B cell (primary cell): ENCODE measurements at regions not wholly inside any gene's neighbourhood (a gene's known extent, or its start where the extent isn't known, plus 50 kb on each side); places are given as distances from the start of the nearest gene placed in this dataset.

Experiments
- ATAC-seq: fragments of 200-7000 bp; cut with Tn5 transposase; one replicate; pipeline ENCODE4 v1.10.0; 2021; ENCODE audit warnings: low read depth, mild to moderate bottlenecking, moderate number of reproducible peaks, moderate library complexity
- CTCF ChIA-PET: fragments of 350-600 bp; sonication (Branson Sonifier 250); formaldehyde crosslinking; loops from one replicate; lab custom pipeline; 2021; ENCODE audit warnings: antibody characterized with exemption, inconsistent platforms; lab: Charles Lee
- POLR2A ChIA-PET: fragments of 350-600 bp; sonication (Branson Sonifier 250); formaldehyde crosslinking; loops from one replicate; lab custom pipeline; 2021; ENCODE audit warnings: antibody characterized with exemption; lab: Charles Lee
- DNase-seq: peaks from one replicate; pipeline ENCODE4 v3.0.0; 2013
- H2AFZ ChIP-seq: 2 replicates; pipeline ENCODE4 v1.6.1; 2012; ENCODE audit warnings: mild to moderate bottlenecking, low read depth, low read length; ENCODE audit not compliant: insufficient read depth, poor library complexity, severe bottlenecking
- H3K27ac ChIP-seq, 2 donors: 1 replicate in 1 of 2; 2 replicates in 1 of 2; pipeline ENCODE4 v1.5.1; 2012 to 2013; ENCODE audit warnings: low read length in 2 of 2, mild to moderate bottlenecking in 2 of 2, moderate library complexity in 1 of 2
- H3K27me3 ChIP-seq, 4 experiments: fragments of 200-600 bp in 1 of 4; sonication (generic) in 1 of 4; replicated peaks in 1 of 4; 1 replicate in 2 of 4; 2 replicates in 2 of 4; pipeline versions ENCODE4 v1.6.1 to v1.7.0; 2013 to 2016; ENCODE audit warnings: low read length in 3 of 4, mild to moderate bottlenecking in 2 of 4, mixed read lengths in 1 of 4, moderate library complexity in 1 of 4; ENCODE audit not compliant: insufficient read depth in 4 of 4, control insufficient read depth in 3 of 4; ENCODE audit errors: control extremely low read depth in 1 of 4
- H3K36me3 ChIP-seq, 2 experiments: replicated peaks in 1 of 2; 1 replicate in 1 of 2; 2 replicates in 1 of 2; pipeline versions ENCODE4 v1.6.1 to v1.7.1; 2013; ENCODE audit warnings: low read length in 1 of 2; ENCODE audit not compliant: insufficient read depth in 2 of 2, control insufficient read depth in 1 of 2; ENCODE audit errors: control extremely low read depth in 1 of 2, extremely low read depth in 1 of 2
- H3K4me1 ChIP-seq, 2 donors: fragments of 200-600 bp in 1 of 2; sonication (generic) in 1 of 2; 1 replicate in 1 of 2; 2 replicates in 1 of 2; pipeline versions ENCODE4 v1.5.1 to v1.6.1; 2013 to 2017; ENCODE audit warnings: low read length in 2 of 2; ENCODE audit not compliant: control insufficient read depth in 2 of 2, insufficient read depth in 2 of 2
- H3K4me2 ChIP-seq: replicated peaks from 2 replicates; pipeline ENCODE3; 2012; ENCODE audit warnings: mild to moderate bottlenecking, low read depth, low read length; ENCODE audit not compliant: poor library complexity, severe bottlenecking
- H3K4me3 ChIP-seq, 5 experiments: fragments of 200-600 bp in 1 of 5; sonication (generic) in 1 of 5; 1 replicate in 3 of 5; 2 replicates in 2 of 5; pipeline versions ENCODE4 v1.5.1 to v1.7.0; 2011 to 2016; ENCODE audit warnings: low read length in 4 of 5, mild to moderate bottlenecking in 4 of 5, low read depth in 2 of 5, control low read depth in 1 of 5, moderate library complexity in 1 of 5; ENCODE audit not compliant: insufficient read depth in 1 of 5; ENCODE audit errors: control extremely low read depth in 1 of 5, extremely low read depth in 1 of 5
- H3K79me2 ChIP-seq: fragments of 200-600 bp; sonication (generic); one replicate; pipeline ENCODE4 v1.6.0; 2016; ENCODE audit warnings: low read length; ENCODE audit not compliant: control insufficient read depth, insufficient read depth
- H3K9ac ChIP-seq: fragments of 200-600 bp; sonication (generic); 2 replicates; pipeline ENCODE4 v1.6.1; 2017; ENCODE audit warnings: mild to moderate bottlenecking, low read length, moderate library complexity
- H3K9me3 ChIP-seq, 3 donors: one replicate each; pipeline versions ENCODE4 v1.6.1 to v1.7.1; 2013; ENCODE audit warnings: low read length in 2 of 3; ENCODE audit not compliant: control insufficient read depth in 2 of 3, insufficient read depth in 1 of 3; ENCODE audit errors: control extremely low read depth in 1 of 3
- H4K20me1 ChIP-seq: 2 replicates; pipeline ENCODE4 v1.6.0; 2012; ENCODE audit warnings: mild to moderate bottlenecking, low read length; ENCODE audit not compliant: insufficient read depth, control insufficient read depth, poor library complexity, severe bottlenecking
- H3K27ac Mint-ChIP-seq: one replicate; pipeline ENCODE4 v1.8.0; 2021; ENCODE audit warnings: mixed read lengths
- H3K27me3 Mint-ChIP-seq: one replicate; pipeline ENCODE4 v1.8.0; 2021; ENCODE audit warnings: mixed read lengths
- H3K4me1 Mint-ChIP-seq: one replicate; pipeline ENCODE4 v1.8.0; 2021; ENCODE audit warnings: mixed read lengths
- H3K4me3 Mint-ChIP-seq: one replicate; pipeline ENCODE4 v1.8.0; 2021; ENCODE audit warnings: mixed read lengths
- H3K9me3 Mint-ChIP-seq: one replicate; pipeline ENCODE4 v1.8.0; 2022; ENCODE audit warnings: mixed read lengths; ENCODE audit not compliant: insufficient read depth
- EZH2 ChIP-seq: IDR thresholded peaks from 2 replicates; pipeline ENCODE4 v1.6.1; 2012; ENCODE audit warnings: borderline replicate concordance, low read depth, mild to moderate bottlenecking, moderate library complexity, low read length; ENCODE audit not compliant: insufficient read depth, poor library complexity, severe bottlenecking
- WGBS: methylation state at CpG from one replicate; pipeline ENCODE4 v1.1.5; 2013; ENCODE audit warnings: missing lambda C conversion rate; ENCODE audit not compliant: insufficient coverage; 5-methylcytosine and 5-hydroxymethylcytosine counted together
- intact Hi-C: fragments of 100-400 bp; cut with micrococcal nuclease; formaldehyde crosslinking; loops from one replicate; pipeline ENCODE4 v1.10.0; 2022
- TF ChIP-seq, protein P1 (sequence below): fragments of 200-600 bp; IDR thresholded peaks from one replicate; pipeline ENCODE4 v1.8.0; 2022; ENCODE audit warnings: antibody characterized with exemption, mild to moderate bottlenecking

DNA sequence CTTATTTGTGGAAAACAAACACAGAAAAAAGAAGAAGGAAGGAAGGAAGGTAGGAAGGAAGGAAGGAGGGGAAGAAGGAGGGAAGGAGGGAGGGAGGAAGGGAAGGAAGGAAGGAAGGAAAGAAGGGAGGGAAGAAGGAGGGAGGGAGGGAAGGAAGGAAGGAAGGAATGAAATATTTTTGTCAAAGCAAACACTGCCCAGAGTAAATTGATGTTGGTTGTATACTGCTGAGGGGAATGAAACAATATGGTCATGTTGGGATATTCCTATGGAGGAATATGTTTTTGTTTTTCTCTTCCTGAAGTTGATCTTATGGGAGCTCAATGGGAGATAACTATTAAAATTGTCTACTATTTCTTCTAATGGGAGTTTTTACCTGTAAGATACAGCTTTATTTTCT, 717.5 kb upstream of the LRFN5 start:
- Histone ChIP-seq H3K9me3 (no peaks in the 10 kb centered on the region), H3K4me3 (no peak overlapping the region), H3K4me1 (no peaks in the 10 kb centered on the region), H2AFZ (no peak overlapping the region), H3K36me3 (no peaks in the 10 kb centered on the region), H3K9ac (no peak overlapping the region), H3K4me2 (no peak overlapping the region), H3K79me2 (no peaks in the 10 kb centered on the region), H3K27ac (no peak overlapping the region), H4K20me1 (no peaks in the 10 kb centered on the region), H3K27me3 (no peaks in the 10 kb centered on the region)
- Mint-ChIP-seq H3K4me1 (no peaks in the 10 kb centered on the region), H3K4me3 (no peak overlapping the region), H3K27me3 (no peaks in the 10 kb centered on the region), H3K9me3 (no peaks in the 10 kb centered on the region), H3K27ac (no peak overlapping the region)
- intact Hi-C loops = no loop called here
- TF ChIP-seq, protein P1, sequence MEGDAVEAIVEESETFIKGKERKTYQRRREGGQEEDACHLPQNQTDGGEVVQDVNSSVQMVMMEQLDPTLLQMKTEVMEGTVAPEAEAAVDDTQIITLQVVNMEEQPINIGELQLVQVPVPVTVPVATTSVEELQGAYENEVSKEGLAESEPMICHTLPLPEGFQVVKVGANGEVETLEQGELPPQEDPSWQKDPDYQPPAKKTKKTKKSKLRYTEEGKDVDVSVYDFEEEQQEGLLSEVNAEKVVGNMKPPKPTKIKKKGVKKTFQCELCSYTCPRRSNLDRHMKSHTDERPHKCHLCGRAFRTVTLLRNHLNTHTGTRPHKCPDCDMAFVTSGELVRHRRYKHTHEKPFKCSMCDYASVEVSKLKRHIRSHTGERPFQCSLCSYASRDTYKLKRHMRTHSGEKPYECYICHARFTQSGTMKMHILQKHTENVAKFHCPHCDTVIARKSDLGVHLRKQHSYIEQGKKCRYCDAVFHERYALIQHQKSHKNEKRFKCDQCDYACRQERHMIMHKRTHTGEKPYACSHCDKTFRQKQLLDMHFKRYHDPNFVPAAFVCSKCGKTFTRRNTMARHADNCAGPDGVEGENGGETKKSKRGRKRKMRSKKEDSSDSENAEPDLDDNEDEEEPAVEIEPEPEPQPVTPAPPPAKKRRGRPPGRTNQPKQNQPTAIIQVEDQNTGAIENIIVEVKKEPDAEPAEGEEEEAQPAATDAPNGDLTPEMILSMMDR = no peak
- no peak for TF ChIP-seq EZH2
- no peak for DNase-seq
- no peak for ATAC-seq
- CTCF ChIA-PET = no interaction called here
- POLR2A ChIA-PET = no interaction called here

GRCh38 chr14:40887912-40888311, 718.8 kb upstream of the LRFN5 start:
- Histone ChIP-seq H2AFZ (no peak overlapping the region), H3K9me3 (no peaks in the 10 kb centered on the region), H3K9ac (no peak overlapping the region), H3K4me3 (no peak overlapping the region), H3K36me3 (no peaks in the 10 kb centered on the region), H4K20me1 (no peaks in the 10 kb centered on the region), H3K27ac (no peak overlapping the region), H3K4me2 (no peak overlapping the region), H3K27me3 (no peaks in the 10 kb centered on the region), H3K4me1 (no peaks in the 10 kb centered on the region), H3K79me2 (no peaks in the 10 kb centered on the region)
- WGBS = no CpG with 5 or more reads among the region's 2 CpGs
- Mint-ChIP-seq H3K27ac (no peak overlapping the region), H3K4me3 (no peak overlapping the region), H3K4me1 (no peaks in the 10 kb centered on the region), H3K9me3 (no peaks in the 10 kb centered on the region), H3K27me3 (no peaks in the 10 kb centered on the region)
- CTCF ChIA-PET = no interaction called here
- no peak for TF ChIP-seq EZH2
- TF ChIP-seq, protein P1 = no peak
- DNase-seq (no peak), ATAC-seq (no peak)
- POLR2A ChIA-PET = no interaction called here
- intact Hi-C loops = no loop called here
